Embryonic facial prominence (tissue), 1 donor: ENCODE measurements at regions not wholly inside any gene's neighbourhood (a gene's known extent, or its start where the extent isn't known, plus 50 kb on each side); places are given as distances from the start of the nearest gene placed in this dataset.
A peak's percentile ranks its signal among the peaks of the same experiment; 100 is the strongest.

Source experiments
- DNase-seq: peaks from one replicate; pipeline ENCODE4 v3.0.0-alpha.2; 2016; ENCODE audit errors: extremely low spot score

GRCh38 chr13:105940882-105941281, 594.6 kb downstream of the EFNB2 start:
- DNase-seq: no peak

DNA sequence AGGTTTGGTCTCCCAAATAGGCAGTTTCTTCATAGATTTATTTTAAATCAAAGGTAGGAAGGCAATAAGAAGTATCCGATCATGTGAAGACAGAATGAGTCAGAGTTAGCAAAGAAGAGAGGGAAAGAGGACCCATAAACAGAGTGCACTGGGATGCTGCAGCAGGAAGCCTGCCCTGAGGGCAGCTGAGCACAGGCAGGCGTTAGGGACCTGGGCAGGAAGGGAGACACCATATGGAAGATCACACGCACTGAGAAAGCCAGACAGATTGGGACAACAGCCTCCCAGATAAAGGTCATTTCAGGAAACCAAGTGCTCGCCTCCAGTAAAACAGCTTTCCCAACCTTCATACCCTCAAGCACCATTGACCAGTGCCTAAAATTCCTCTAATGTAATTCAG, 598.0 kb downstream of the EFNB2 start:
- no peak for DNase-seq

DNA sequence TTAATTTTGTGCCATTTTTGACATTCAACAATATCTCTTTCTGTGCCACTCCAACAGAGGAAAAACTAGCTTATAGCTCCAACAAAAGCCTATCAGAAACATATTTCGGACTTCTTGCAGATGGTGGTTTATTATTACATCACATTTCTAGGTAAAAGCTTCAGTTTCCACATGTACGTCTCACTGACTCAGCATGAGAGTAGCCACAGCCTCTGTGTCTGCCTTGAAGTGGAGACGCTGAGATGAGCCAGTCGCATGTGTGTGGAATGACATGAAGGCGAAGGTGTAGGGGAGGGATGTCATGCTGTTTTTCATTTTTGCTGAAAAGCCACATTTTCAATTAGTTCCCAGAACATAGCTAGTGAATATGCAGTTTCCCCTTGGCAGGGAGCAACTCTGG, 598.6 kb downstream of the EFNB2 start:
- DNase-seq: no peak

DNA sequence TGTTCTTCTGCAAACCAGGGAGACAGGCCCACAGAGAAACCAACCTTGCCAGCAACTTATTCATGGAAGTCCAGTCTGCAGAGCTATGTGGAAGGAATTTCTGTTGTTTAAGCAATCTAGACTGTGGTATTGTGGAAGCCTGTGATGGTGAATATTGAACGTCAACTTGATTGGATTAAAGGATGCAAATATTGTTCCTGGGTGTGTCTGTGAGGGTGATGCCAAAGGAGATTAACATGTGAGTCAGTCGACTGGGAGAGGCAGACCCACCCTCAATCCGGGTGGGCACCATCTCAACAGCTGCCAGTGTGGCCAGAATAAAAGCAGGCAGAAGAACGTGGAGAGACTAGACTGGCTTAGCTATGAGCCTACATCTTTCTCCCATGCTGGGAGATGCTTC, 606.0 kb downstream of the EFNB2 start:
- no peak for DNase-seq

DNA sequence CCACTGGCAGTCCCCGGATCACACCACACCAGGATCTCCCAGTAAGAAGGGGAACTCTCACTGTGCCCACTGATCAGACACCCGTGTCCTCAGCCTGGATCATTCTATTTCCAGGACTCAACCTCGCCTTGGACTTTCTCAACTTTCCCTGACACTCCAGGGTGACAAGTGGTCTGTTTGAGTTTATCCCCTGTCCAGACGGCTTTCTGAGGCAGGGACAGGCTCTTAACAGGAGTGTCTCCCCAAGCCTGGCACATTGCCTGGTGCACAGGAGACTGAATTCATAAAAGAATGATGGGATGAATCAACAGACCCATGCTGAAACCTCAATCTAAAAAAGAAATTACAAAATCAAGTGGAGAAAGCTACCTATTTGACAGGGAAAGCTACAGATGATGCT, 606.6 kb downstream of the EFNB2 start:
- no peak for DNase-seq

DNA sequence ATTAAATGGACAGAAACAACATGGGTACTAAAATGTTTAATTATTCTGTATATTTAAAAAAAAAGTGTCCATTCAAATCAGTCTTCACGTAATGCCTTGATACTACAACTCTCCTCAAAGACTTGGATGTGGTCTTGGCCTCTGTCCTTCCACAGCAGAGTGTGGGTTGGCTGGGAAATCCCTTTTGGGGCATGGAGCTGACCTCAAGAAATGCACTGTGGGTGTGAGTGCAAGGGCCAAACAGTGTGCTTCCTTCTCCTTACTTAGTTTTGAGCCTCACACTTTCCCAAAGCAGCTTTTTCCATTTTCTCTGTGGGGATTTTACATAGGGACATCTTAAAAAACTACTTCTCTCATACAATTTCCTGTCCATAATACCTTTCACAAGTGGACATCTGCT, 607.4 kb downstream of the EFNB2 start:
- DNase-seq: no peak

- DNase-seq: no peak
Measured at GRCh38 chr13:105925496-105925895, 610.0 kb downstream of the EFNB2 start.

- no peak for DNase-seq
Measured at GRCh38 chr13:105921711-105922110, 613.8 kb downstream of the EFNB2 start.

- no peak for DNase-seq
Measured at GRCh38 chr13:105920370-105920769, 615.1 kb downstream of the EFNB2 start.

DNA sequence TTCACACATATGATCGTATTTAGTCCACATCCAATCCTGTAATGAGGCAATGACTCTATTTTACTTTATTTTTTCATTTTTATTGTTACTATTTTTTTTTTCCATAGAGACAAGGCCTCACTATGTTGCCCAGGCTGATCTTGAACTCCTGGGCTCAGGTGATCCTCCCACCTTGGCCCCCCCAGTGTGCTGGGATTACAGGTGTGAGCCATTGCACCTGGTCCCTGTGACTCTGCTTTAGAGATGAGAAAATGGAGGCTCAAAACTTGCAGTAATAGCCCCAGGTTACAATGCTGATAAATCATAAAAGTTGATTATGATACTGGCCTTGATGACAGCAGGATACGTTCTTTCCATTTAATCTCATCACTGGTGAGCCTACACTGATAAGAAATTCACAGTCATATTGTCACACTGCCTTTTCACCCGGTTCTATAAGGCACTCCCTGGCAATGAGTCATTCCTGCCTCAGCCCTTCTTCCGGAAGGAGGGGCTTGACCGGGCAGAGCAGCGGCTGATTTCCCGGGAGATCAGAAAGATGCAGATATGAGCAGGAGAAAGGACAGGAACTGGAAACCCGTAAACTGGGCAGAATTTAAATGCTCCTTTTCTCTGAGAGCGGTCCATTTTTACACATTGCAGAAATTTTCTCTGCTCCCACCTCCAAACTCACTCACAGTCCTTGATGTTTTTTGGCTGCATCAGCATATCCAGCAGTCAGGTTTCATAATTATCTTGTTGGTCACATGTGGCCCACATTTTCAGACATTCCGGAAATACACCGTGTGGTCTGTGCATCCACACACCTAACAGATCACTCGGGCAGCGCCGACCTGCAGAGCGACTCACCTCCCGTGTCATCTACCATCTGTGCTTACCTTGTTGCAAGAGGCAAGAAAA, 616.4 kb downstream of the EFNB2 start:
- no peak for DNase-seq

DNA sequence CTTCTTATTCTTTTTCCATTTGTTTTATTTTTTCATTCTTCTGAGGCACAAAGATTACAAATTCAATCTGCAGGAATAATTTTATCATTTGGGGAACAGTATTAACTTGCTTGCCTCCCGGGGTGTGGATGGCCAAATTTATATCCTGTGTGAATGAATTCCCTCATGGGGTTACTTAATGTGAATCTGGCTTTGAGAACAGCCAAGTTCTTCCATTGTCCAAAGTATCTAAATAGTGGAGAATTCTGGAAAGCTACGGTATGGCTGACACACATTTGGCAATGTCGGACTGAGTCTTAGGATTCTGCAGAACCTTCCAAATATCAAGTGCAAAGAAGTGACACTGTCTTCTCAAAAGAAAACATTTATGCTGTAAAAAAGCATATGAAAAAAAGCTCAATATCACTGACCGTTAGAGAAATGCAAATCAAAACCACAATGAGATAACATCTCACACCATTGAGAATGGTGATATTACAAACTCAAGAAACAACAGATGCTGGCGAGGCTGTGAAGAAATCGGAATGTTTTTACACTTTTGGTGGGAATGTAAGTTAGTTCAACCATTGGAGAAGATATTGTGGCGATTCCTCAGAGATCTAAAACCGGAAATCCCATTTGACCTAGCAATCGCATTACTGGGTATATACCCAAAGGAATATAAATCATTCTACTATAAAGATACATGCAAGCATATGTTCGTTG, 620.2 kb downstream of the EFNB2 start:
- DNase-seq: no peak

- no peak for DNase-seq
Measured at GRCh38 chr13:105914291-105915036, 621.0 kb downstream of the EFNB2 start.

DNA sequence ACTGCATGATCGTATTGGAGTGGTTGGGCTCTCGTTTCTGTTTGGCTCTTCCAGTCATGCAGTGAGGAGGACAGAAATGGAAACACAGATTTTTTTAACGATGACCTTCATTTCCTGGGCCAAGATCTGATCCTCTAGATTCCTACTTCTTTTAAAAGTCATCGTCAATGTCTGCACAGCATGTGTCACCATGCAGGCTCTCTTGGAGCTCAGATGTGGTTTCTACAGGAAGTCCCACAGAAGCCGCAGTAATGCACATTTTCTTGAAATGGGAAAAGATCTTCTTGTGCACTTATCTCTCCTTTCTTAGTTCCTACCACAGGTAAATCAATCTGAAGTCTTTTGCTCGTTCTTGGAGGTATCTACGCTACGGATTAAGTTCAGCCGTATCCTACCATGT, 626.9 kb downstream of the EFNB2 start:
- DNase-seq: no peak

- no peak for DNase-seq
Measured at GRCh38 chr13:105907319-105908019, 628.0 kb downstream of the EFNB2 start.

DNA sequence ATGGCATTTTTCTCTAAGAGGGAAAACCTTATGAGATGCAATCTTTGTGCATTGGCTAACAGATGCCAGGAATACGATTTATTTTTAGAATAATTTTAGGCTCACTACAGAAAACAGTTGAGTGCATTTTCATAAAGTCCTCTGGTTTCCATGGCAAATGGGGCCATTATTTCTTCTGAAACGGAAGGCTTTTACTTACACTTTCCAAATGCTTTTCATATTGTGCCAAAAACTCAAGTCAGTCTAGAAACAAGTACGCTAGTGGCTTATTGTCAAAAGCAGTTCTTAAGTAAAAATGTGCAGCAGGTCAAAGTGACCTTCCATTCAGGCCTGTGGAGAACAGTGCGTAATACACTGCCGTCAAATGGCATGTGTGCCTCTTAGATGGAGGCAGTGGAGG, 628.7 kb downstream of the EFNB2 start:
- no peak for DNase-seq

DNA sequence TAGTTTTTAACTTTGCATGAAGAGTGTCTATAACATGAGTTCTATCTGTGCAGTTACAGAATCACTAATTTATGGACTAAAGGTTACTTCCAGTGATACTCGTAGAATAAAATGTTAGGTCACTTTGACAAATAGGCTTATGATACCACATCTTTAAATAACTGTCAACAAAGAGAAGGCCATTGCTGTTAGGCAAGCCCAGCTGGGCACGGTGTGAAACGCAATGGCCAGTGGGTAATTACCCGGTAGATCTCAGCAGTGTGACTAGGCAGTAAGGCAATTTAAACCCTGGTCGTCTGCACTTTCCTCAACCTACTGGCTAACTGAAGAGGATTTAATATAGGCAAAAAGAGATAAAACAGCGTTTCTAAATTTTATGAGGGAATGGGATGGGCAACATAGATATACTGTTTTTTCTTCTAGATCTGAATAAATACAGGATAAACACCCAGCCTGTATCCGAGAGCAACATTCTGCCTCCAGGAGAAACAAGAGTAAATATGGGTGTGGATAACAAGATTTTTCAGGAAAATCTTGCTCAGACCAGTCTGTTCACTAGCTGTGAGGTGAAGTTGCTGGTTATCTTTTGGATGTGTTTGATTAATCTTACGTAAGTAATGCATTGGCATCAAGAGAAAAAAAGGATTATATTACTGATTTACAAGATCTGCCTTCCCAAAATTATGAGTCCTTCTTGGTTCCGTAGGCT, 631.3 kb downstream of the EFNB2 start:
- DNase-seq: no peak

GRCh38 chr13:105902396-105902795, 633.1 kb downstream of the EFNB2 start:
- DNase-seq: no peak

GRCh38 chr13:105897575-105897974, 637.9 kb downstream of the EFNB2 start:
- no peak for DNase-seq

GRCh38 chr13:105894697-105895096, 640.8 kb downstream of the EFNB2 start:
- no peak for DNase-seq

- no peak for DNase-seq
Measured at GRCh38 chr13:105890509-105890908, 645.0 kb downstream of the EFNB2 start.

DNA sequence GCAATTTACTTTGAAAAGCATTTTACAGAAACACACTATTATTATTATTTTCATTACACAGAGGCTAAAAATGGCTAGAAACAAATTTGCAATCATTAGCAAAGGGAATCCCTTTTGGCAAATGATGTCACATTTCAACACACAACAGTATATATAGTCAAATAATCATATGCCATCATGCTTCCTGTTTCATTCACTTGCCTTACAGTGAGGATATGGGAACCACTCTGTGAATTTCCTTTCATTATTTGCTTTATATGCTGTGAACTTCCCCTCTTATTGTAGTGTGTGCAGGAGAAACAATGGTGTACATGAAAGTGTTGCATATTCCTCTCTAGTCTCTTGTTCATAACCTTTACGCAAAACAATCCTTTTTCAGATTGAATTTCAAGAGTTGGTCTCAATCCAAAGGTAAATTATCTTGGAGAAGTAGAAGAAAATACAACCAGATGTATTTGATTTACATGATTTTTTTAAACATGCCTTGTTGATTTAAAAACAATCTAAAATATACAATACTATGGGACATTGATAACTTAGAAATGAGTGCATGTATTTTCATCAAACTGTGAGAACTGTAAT, 657.3 kb downstream of the EFNB2 start:
- peak; percentile 34 for DNase-seq
